Right atrium auricular region (tissue), 2 donors: ENCODE measurements at regions not wholly inside any gene's neighbourhood (a gene's known extent, or its start where the extent isn't known, plus 50 kb on each side); places are given as distances from the start of the nearest gene placed in this dataset.
"Not testable (repeated sequence)": the region's sequence is repeated elsewhere in the genome, so short reads cannot be mapped to it uniquely, and the experiment has no call there.

ENCODE experiments used
- DNase-seq: peaks from one replicate; pipeline ENCODE4 v3.0.0-alpha.2; 2019; ENCODE audit warnings: low spot score
- H3K27ac ChIP-seq, 2 donors: fragments of 200-600 bp; sonication (generic); 1 replicate in 1 of 2; 2 replicates in 1 of 2; pipeline ENCODE4 v1.5.1; 2016 to 2019
- H3K27me3 ChIP-seq, 2 donors: fragments of 200-600 bp; sonication (generic); one replicate each; pipeline versions ENCODE4 v1.5.1 to v1.6.0; 2017 to 2019
- H3K36me3 ChIP-seq: fragments of 200-600 bp; sonication (generic); one replicate; pipeline ENCODE4 v1.5.1; 2016
- H3K4me1 ChIP-seq, 2 donors: fragments of 200-600 bp; sonication (generic); one replicate each; pipeline versions ENCODE4 v1.5.1 to v1.6.0; 2017 to 2019
- H3K4me3 ChIP-seq, 2 donors: fragments of 200-600 bp; sonication (generic); 1 replicate in 1 of 2; 2 replicates in 1 of 2; pipeline ENCODE4 v1.5.1; 2017 to 2019; ENCODE audit warnings: mild to moderate bottlenecking in 1 of 2, moderate library complexity in 1 of 2
- H3K9me3 ChIP-seq, 2 donors: fragments of 200-600 bp; sonication (generic); one replicate each; pipeline ENCODE4 v1.5.1; 2019
- TF ChIP-seq, protein P1 (sequence below), 2 donors: fragments of 200-600 bp; sonication (generic); IDR thresholded peaks; one replicate each; pipeline ENCODE4 v1.5.1; 2019; ENCODE audit warnings: antibody characterized with exemption in 2 of 2

DNA sequence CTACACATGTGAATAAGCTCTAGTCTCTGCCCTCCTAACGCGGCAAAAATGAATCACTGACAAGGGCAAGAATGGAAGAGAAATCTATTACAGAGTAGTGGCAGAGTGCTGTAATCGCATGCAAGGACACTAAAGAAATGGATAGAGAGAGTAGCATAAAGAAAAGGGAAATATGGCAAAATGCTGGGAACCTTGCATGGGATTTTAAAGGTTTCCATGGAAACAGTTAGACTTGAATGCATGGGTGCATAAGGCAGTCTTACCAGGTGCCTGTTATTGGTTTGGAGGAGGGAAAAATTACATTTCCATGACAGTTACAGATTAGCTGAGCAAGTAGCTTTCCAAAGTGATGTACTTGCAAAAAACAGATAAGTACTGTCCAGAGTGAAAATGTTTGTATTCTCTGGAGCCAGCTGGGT is 233.4 kb downstream of the PTN start:
- Histone ChIP-seq H3K9me3 (no peaks in the 10 kb centered on the region), H3K4me3 (no peak overlapping the region), H3K27ac (no peak overlapping the region), H3K4me1 (no peaks in the 10 kb centered on the region), H3K36me3 (no peaks in the 10 kb centered on the region), H3K27me3 (no peaks in the 10 kb centered on the region)
- TF ChIP-seq, protein P1, sequence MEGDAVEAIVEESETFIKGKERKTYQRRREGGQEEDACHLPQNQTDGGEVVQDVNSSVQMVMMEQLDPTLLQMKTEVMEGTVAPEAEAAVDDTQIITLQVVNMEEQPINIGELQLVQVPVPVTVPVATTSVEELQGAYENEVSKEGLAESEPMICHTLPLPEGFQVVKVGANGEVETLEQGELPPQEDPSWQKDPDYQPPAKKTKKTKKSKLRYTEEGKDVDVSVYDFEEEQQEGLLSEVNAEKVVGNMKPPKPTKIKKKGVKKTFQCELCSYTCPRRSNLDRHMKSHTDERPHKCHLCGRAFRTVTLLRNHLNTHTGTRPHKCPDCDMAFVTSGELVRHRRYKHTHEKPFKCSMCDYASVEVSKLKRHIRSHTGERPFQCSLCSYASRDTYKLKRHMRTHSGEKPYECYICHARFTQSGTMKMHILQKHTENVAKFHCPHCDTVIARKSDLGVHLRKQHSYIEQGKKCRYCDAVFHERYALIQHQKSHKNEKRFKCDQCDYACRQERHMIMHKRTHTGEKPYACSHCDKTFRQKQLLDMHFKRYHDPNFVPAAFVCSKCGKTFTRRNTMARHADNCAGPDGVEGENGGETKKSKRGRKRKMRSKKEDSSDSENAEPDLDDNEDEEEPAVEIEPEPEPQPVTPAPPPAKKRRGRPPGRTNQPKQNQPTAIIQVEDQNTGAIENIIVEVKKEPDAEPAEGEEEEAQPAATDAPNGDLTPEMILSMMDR (IDR thresholded peaks at IDR 0.05), result no peak
- no peak for DNase-seq

DNA sequence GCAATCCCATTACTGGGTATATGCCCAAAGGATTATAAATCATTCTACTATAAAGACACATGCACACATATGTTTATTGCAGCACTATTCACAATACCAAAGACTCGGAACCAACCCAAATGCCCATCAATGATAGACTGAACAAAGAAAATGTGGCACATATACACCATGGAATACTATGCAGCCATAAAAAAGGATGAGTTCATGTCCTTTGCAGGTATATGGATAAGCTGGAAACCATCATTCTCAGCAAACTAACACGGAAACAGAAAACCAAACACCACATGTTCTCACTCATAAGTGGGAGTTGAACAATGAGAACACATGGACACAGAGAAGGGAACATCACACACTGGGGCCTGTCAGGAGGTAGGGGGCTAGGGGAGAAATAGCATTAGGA is 235.7 kb downstream of the PTN start:
- not testable (repeated sequence) for H3K36me3 ChIP-seq, H3K9me3 ChIP-seq, H3K4me1 ChIP-seq, H3K27me3 ChIP-seq, H3K4me3 ChIP-seq, H3K27ac ChIP-seq, DNase-seq

DNA sequence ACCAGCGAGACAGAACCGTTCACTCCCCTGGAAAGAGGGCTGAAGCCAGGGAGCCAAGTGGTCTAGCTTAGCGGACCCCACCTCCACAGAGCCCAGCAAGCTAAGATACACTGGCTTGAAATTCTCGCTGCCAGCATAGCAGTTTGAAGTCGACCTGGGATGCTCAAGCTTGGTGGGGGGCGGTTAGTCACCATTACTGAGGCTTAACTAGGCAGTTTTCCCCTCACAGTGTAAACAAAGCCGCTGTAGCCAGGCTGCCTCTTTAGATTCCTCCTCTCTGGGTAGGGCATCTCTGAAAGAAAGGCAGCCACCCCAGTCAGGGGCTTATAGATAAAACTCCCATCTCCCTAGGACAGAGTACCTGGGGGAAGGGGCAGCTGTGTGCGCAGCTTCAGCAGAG is 235.1 kb downstream of the CHRM2 start:
- not testable (repeated sequence) for H3K9me3 ChIP-seq, H3K27me3 ChIP-seq, H3K4me3 ChIP-seq, H3K27ac ChIP-seq, H3K36me3 ChIP-seq, DNase-seq, H3K4me1 ChIP-seq

DNA sequence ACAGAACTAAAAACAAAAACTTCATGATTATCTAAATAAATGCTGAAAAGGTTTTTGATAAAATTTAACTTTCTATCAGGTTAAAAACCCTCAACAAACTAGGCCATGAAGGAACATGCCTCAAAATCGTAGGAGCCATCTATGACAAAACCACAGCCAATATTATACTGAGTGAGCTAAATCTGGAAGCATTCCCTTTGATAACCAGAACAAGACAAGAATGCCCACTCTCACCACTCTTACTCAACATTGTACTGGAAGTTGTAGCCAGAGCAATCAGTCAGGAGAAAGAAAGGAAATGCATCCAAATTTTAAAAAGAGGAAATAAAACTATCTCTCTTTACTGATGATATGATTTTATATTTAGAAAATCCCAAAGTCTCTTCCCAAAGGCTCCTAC is 228.7 kb downstream of the CHRM2 start:
- H3K9me3 ChIP-seq, result no peaks in the 10 kb centered on the region
- H3K27ac ChIP-seq, result no peak overlapping the region
- TF ChIP-seq, protein P1 (IDR thresholded peaks at IDR 0.05), result no peak

DNA sequence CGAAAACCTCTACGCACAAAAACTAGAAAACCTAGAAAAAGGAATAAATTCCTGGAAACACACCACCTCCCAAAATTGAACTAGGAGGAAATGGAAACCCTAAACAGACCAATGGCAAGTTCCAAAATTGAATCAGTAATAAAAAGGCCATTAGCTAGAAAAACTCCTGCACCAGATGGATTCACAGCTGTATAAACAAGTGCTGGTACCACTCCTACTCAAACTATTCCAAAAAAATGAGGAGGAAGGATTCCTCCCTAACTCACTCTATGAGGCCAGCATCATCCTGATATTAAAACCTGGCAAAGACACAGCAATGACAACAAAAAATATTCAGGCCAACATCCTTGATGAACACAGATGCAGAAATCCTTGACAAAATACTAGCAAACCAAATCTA is 228.2 kb downstream of the CHRM2 start:
- Histone ChIP-seq H3K27ac (no peak overlapping the region), H3K36me3 (no peaks in the 10 kb centered on the region), H3K9me3 (no peaks in the 10 kb centered on the region), H3K4me3 (no peak overlapping the region), H3K4me1 (no peaks in the 10 kb centered on the region), H3K27me3 (no peaks in the 10 kb centered on the region)
- TF ChIP-seq, protein P1 (IDR thresholded peaks at IDR 0.05), result no peak
- DNase-seq, result no peak

More for the DNA sequence above, 228.7 kb downstream of the CHRM2 start:
- H3K4me3 ChIP-seq, result no peak overlapping the region
- H3K4me1 ChIP-seq, result no peaks in the 10 kb centered on the region
- H3K36me3 ChIP-seq, result no peaks in the 10 kb centered on the region
- no peaks in the 10 kb centered on the region for H3K27me3 ChIP-seq
- DNase-seq, result no peak

DNA sequence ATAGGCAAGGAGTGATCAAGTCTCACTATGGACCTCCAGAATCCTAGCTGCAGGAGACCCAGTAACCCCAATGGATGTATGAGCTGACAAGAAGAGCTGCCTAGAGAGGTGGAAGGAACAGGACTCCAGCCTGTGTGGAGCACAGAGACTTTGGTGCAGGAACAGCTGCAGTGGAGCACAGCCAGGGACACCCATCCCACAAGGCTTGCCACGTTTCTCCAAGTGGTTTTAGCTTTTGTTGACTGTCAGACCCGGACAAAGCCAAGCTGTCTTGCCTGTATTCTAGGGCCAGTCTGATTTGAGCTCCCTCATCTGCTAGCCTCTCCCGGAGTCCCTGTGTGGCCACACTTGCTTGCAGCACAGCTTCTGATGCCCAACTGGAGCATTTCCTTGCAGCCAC is 224.7 kb downstream of the CHRM2 start:
- Histone ChIP-seq H3K4me3 (no peak overlapping the region), H3K27ac (no peak overlapping the region), H3K9me3 (no peaks in the 10 kb centered on the region), H3K36me3 (no peaks in the 10 kb centered on the region), H3K4me1 (no peaks in the 10 kb centered on the region), H3K27me3 (no peaks in the 10 kb centered on the region)
- DNase-seq, result no peak
- TF ChIP-seq, protein P1 (IDR thresholded peaks at IDR 0.05), result no peak

DNA sequence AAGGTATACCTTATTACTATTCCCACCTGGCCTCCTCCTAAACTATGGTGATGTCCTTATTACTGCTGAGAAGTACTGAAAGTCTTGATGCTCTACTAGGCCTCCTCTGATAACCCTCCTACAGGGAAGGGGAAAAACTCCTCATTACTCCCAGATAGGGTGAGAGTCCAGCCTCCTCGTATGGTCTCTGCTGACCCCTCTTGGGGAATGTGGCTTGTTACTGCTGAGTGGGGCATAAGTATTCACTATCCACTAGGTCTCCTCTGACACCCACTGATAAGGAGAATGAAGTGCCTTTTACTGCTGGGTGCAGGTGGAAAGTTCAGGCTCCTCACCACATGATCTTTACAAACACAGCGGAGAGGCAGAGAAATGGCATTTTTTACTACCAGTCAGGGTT is 222.9 kb downstream of the CHRM2 start:
- no peak for DNase-seq
- Histone ChIP-seq H3K4me3 (no peak overlapping the region), H3K9me3 (no peaks in the 10 kb centered on the region), H3K36me3 (no peaks in the 10 kb centered on the region), H3K27me3 (no peaks in the 10 kb centered on the region), H3K4me1 (no peaks in the 10 kb centered on the region), H3K27ac (no peak overlapping the region)
- TF ChIP-seq, protein P1 (IDR thresholded peaks at IDR 0.05), result peak in 1 of 2 donors; percentile 62
